ENCODE measurements at regions not wholly inside any gene's neighbourhood (a gene's known extent, or its start where the extent isn't known, plus 50 kb on each side); places are given as distances from the start of the nearest gene placed in this dataset.

DNA sequence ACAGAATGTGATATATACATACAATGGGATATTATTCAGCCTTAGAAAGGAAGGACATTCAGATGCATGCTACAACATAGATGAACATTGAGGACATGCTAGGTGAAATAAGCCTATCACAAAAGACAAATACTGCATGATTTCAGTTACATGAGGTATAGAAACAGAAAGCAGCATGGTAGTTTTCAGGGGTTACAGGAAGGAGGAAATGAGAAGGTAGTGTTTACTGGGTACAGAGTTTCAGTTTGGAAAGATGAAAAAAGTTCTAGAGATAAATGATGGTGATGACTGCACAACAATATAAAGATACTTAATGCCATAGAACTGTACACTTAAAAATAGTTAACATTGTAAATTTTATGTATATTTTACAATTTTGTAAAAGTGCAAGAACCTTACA is 266.7 kb upstream of the C11orf87 start:
- Histone ChIP-seq H3K9me3 (ENCODE audit: control insufficient read depth, low read length) (no peaks in the 10 kb centered on the region), H3K27me3 (ENCODE audit: control insufficient read depth, insufficient read depth, low read length) (no peaks in the 10 kb centered on the region), H3K4me2 (ENCODE audit: low read length) (no peak overlapping the region), H3K9ac (no peak overlapping the region), H3K27ac (no peak overlapping the region), H3K4me3 (ENCODE audit: low read depth, low read length) (no peak overlapping the region), H3K4me1 (no peaks in the 10 kb centered on the region), H2AFZ (no peak overlapping the region), H3K79me2 (no peaks in the 10 kb centered on the region), H3K36me3 (ENCODE audit: control insufficient read depth, insufficient read depth, low read length) (no peaks in the 10 kb centered on the region)
- TF ChIP-seq, protein P1, sequence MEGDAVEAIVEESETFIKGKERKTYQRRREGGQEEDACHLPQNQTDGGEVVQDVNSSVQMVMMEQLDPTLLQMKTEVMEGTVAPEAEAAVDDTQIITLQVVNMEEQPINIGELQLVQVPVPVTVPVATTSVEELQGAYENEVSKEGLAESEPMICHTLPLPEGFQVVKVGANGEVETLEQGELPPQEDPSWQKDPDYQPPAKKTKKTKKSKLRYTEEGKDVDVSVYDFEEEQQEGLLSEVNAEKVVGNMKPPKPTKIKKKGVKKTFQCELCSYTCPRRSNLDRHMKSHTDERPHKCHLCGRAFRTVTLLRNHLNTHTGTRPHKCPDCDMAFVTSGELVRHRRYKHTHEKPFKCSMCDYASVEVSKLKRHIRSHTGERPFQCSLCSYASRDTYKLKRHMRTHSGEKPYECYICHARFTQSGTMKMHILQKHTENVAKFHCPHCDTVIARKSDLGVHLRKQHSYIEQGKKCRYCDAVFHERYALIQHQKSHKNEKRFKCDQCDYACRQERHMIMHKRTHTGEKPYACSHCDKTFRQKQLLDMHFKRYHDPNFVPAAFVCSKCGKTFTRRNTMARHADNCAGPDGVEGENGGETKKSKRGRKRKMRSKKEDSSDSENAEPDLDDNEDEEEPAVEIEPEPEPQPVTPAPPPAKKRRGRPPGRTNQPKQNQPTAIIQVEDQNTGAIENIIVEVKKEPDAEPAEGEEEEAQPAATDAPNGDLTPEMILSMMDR (IDR thresholded peaks at IDR 0.05) = no peak

DNA sequence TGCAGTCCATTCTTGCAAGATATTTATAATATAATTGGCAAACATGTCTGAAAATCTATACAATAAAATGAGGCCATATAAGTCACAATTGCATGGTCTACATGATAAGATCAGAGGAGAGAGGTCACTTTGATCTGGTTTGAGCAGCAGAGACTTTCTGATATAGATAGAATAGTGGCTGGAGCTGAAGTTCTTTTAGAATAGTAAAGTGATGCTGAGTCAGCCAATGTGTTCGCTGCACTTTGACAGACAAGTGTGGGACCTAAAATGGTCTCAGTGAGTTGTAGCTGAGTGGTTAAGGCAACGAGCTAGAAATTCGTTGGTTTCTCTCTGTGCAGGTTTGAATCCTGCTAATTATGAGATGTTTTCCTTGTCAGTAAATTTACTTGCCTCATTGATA is 257.0 kb upstream of the C11orf87 start:
- Histone ChIP-seq H3K4me1 (no peaks in the 10 kb centered on the region), H3K4me2 (ENCODE audit: low read length) (no peak overlapping the region), H3K9ac (no peak overlapping the region), H3K36me3 (ENCODE audit: control insufficient read depth, insufficient read depth, low read length) (no peaks in the 10 kb centered on the region), H2AFZ (no peak overlapping the region), H3K79me2 (no peaks in the 10 kb centered on the region), H3K4me3 (ENCODE audit: low read depth, low read length) (no peak overlapping the region), H3K9me3 (ENCODE audit: control insufficient read depth, low read length) (no peaks in the 10 kb centered on the region), H3K27me3 (ENCODE audit: control insufficient read depth, insufficient read depth, low read length) (no peaks in the 10 kb centered on the region), H3K27ac (no peak overlapping the region)
- TF ChIP-seq, protein P1 (IDR thresholded peaks at IDR 0.05) = no peak

DNA sequence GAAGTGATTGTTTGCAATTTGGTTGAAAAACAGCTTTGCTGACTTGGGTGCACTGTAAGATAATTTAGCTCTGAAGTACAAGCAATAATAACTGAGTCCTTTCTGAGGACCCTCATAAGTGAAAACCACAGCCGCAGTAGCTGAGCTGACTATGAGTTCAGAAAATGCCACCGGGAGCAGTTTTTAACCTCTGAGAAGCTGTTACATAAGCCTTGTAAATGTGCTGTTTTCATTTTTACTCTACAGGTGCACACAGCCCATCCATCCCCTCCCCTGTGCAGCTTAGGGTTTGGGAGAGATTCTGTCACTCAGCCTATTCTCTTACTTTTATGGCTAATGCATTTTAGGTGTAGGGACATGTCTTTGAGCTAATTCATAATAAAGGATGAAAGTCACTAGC is 255.5 kb upstream of the C11orf87 start:
- Histone ChIP-seq H2AFZ (no peak overlapping the region), H3K79me2 (no peaks in the 10 kb centered on the region), H3K4me3 (ENCODE audit: low read depth, low read length) (no peak overlapping the region), H3K4me2 (ENCODE audit: low read length) (no peak overlapping the region), H3K9me3 (ENCODE audit: control insufficient read depth, low read length) (no peaks in the 10 kb centered on the region), H3K27ac (no peak overlapping the region), H3K27me3 (ENCODE audit: control insufficient read depth, insufficient read depth, low read length) (no peaks in the 10 kb centered on the region), H3K36me3 (ENCODE audit: control insufficient read depth, insufficient read depth, low read length) (no peaks in the 10 kb centered on the region), H3K4me1 (no peaks in the 10 kb centered on the region), H3K9ac (no peak overlapping the region)
- TF ChIP-seq, protein P1 (IDR thresholded peaks at IDR 0.05) = no peak

DNA sequence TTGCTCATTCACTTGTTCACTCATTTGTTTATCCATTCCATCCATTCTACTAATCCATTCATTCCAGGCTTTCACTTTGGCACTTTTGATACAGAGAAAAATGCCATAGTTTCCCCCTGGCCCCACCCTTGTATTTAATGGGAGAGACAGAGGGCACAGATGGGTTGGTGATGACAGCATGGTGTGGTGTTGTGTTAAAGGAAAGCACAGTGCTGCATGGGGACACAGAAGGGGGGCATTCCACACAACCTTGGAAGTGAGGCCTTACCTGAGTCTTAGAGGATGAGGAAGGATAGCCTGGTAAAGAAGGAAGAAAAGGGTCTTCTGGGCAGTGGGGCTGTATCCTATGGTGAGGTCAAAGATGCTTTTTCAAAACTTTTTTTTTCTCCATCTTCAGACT is 248.5 kb upstream of the C11orf87 start:
- H3K36me3 ChIP-seq (ENCODE audit: control insufficient read depth, insufficient read depth, low read length) = no peaks in the 10 kb centered on the region
- H3K4me2 ChIP-seq (ENCODE audit: low read length) = no peak overlapping the region
- no peaks in the 10 kb centered on the region for H3K79me2 ChIP-seq
- H3K9me3 ChIP-seq (ENCODE audit: control insufficient read depth, low read length) = no peaks in the 10 kb centered on the region
- H3K27ac ChIP-seq = no peak overlapping the region
- no peaks in the 10 kb centered on the region for H3K4me1 ChIP-seq
- no peaks in the 10 kb centered on the region for H3K27me3 ChIP-seq (ENCODE audit: control insufficient read depth, insufficient read depth, low read length)
- H3K9ac ChIP-seq = no peak overlapping the region
- no peak overlapping the region for H3K4me3 ChIP-seq (ENCODE audit: low read depth, low read length)
- TF ChIP-seq, protein P1 (IDR thresholded peaks at IDR 0.05) = no peak
- H2AFZ ChIP-seq = no peak overlapping the region

DNA sequence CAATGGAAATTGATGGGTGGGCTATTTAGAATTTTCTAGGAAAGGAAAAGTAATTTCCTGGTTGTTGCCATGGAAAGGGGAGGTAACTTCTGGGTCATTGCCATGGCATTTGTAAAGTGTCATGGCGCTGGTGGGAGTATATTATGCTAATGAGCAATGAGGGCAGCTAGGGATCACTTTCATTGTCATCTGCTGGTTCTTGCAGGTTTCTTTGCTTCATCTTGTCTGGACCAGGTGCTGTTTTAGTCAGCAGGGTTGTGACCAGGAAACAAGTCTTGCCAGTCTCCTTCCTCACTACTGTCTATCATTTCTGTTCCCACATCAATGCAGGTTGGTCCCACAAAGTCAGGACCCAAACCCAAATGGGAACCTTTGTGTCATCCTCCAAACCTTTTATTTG is 237.6 kb upstream of the C11orf87 start:
- Histone ChIP-seq H2AFZ (no peak overlapping the region), H3K9ac (no peak overlapping the region), H3K27me3 (ENCODE audit: control insufficient read depth, insufficient read depth, low read length) (no peaks in the 10 kb centered on the region), H3K4me1 (no peaks in the 10 kb centered on the region), H3K36me3 (ENCODE audit: control insufficient read depth, insufficient read depth, low read length) (no peaks in the 10 kb centered on the region), H3K9me3 (ENCODE audit: control insufficient read depth, low read length) (no peaks in the 10 kb centered on the region), H3K4me3 (ENCODE audit: low read depth, low read length) (no peak overlapping the region), H3K79me2 (no peaks in the 10 kb centered on the region), H3K27ac (no peak overlapping the region), H3K4me2 (ENCODE audit: low read length) (no peak overlapping the region)
- TF ChIP-seq, protein P1 (IDR thresholded peaks at IDR 0.05) = no peak
